Prostate gland (tissue), 2 donors: ENCODE measurements at regions not wholly inside any gene's neighbourhood (a gene's known extent, or its start where the extent isn't known, plus 50 kb on each side); places are given as distances from the start of the nearest gene placed in this dataset.

ENCODE experiments used
- POLR2A ChIP-seq: fragments of 450-650 bp; IDR thresholded peaks from one replicate; pipeline ENCODE4 v1.6.1; 2016; ENCODE audit warnings: antibody characterized with exemption, mild to moderate bottlenecking
- TF ChIP-seq, protein P1 (sequence below), 4 experiments: fragments of 200-600 bp in 2 of 4; fragments of 450-650 bp in 2 of 4; sonication (generic) in 2 of 4; IDR thresholded peaks; 1 replicate in 3 of 4; 2 replicates in 1 of 4; pipeline ENCODE4 v1.5.1; 2016 to 2019; ENCODE audit warnings: antibody characterized with exemption in 4 of 4, mild to moderate bottlenecking in 2 of 4, moderate library complexity in 2 of 4

DNA sequence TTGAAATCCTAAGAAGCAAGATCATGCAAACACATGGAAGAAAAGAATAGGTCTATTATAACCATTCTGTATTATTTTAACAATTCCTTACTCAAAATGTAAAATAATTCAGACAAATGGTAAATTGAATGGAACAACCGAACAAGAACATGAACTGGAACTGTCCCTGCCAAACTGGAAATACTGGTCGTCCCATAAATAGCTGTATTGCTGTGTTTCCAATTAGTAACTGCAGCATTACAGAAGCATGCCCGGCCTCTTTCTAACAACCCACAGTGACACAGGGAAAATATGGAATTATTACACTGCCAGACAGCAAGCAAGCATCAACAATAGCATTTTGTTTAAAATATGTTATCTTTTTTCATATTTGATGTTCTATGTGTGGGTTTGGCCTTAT is 1138.5 kb upstream of the PHF14 start:
- TF ChIP-seq, protein P1, sequence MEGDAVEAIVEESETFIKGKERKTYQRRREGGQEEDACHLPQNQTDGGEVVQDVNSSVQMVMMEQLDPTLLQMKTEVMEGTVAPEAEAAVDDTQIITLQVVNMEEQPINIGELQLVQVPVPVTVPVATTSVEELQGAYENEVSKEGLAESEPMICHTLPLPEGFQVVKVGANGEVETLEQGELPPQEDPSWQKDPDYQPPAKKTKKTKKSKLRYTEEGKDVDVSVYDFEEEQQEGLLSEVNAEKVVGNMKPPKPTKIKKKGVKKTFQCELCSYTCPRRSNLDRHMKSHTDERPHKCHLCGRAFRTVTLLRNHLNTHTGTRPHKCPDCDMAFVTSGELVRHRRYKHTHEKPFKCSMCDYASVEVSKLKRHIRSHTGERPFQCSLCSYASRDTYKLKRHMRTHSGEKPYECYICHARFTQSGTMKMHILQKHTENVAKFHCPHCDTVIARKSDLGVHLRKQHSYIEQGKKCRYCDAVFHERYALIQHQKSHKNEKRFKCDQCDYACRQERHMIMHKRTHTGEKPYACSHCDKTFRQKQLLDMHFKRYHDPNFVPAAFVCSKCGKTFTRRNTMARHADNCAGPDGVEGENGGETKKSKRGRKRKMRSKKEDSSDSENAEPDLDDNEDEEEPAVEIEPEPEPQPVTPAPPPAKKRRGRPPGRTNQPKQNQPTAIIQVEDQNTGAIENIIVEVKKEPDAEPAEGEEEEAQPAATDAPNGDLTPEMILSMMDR (IDR thresholded peaks at IDR 0.05) = no peak
- no peak for TF ChIP-seq POLR2A
